HG02870 (cell line): ENCODE measurements at regions not wholly inside any gene's neighbourhood (a gene's known extent, or its start where the extent isn't known, plus 50 kb on each side); places are given as distances from the start of the nearest gene placed in this dataset.
"Not testable (repeated sequence)": the region's sequence is repeated elsewhere in the genome, so short reads cannot be mapped to it uniquely, and the experiment has no call there.

Source experiments
- ATAC-seq: cut with Tn5 transposase; IDR thresholded peaks from one replicate; pipeline ENCODE4 v1.9.1; 2021; ENCODE audit warnings: mild to moderate bottlenecking, moderate library complexity; ENCODE audit not compliant: unreplicated experiment

- no peak for ATAC-seq
Observed at GRCh38 chr11:25742800-25743199, 589.1 kb upstream of the ANO3 start.

- ATAC-seq = no peak
Observed at GRCh38 chr11:25755381-25755780, 576.5 kb upstream of the ANO3 start.

GRCh38 chr11:25755918-25756584, 575.9 kb upstream of the ANO3 start:
- ATAC-seq = no peak

- no peak for ATAC-seq
Observed at GRCh38 chr11:25758145-25758661, 573.7 kb upstream of the ANO3 start.

GRCh38 chr11:25766332-25767015, 565.5 kb upstream of the ANO3 start:
- no peak for ATAC-seq

GRCh38 chr11:25769287-25769686, 562.6 kb upstream of the ANO3 start:
- ATAC-seq = no peak

GRCh38 chr11:25771605-25772004, 560.3 kb upstream of the ANO3 start:
- no peak for ATAC-seq

- ATAC-seq = no peak
Observed at GRCh38 chr11:25775603-25776002, 556.3 kb upstream of the ANO3 start.

- ATAC-seq = no peak
Observed at GRCh38 chr11:25776238-25776637, 555.7 kb upstream of the ANO3 start.

GRCh38 chr11:25777343-25777742, 554.6 kb upstream of the ANO3 start:
- ATAC-seq = no peak

GRCh38 chr11:25779033-25779432, 552.9 kb upstream of the ANO3 start:
- ATAC-seq = no peak

- ATAC-seq = no peak
Observed at GRCh38 chr11:25787416-25787815, 544.5 kb upstream of the ANO3 start.

- no peak for ATAC-seq
Observed at GRCh38 chr11:25790396-25790795, 541.5 kb upstream of the ANO3 start.

GRCh38 chr11:25793637-25794036, 538.3 kb upstream of the ANO3 start:
- no peak for ATAC-seq

- no peak for ATAC-seq
Observed at GRCh38 chr11:25794804-25795203, 537.1 kb upstream of the ANO3 start.

GRCh38 chr11:25816411-25816810, 515.5 kb upstream of the ANO3 start:
- ATAC-seq = no peak

- no peak for ATAC-seq
Observed at GRCh38 chr11:25824688-25825087, 507.2 kb upstream of the ANO3 start.

- not testable (repeated sequence) for ATAC-seq
Observed at GRCh38 chr11:25831485-25831884, 500.4 kb upstream of the ANO3 start.

GRCh38 chr11:25838918-25839625, 492.9 kb upstream of the ANO3 start:
- no peak for ATAC-seq

GRCh38 chr11:25844811-25845210, 487.1 kb upstream of the ANO3 start:
- no peak for ATAC-seq

- ATAC-seq = no peak
Observed at GRCh38 chr11:25855916-25856315, 476.0 kb upstream of the ANO3 start.

- no peak for ATAC-seq
Observed at GRCh38 chr11:25859776-25860175, 472.2 kb upstream of the ANO3 start.
